ENCODE measurements at regions not wholly inside any gene's neighbourhood (a gene's known extent, or its start where the extent isn't known, plus 50 kb on each side); places are given as distances from the start of the nearest gene placed in this dataset.

- H3K36me3 Mint-ChIP-seq (ENCODE audit: insufficient read depth) = peaks cover 3% of the 10 kb centered on the region
- no peak overlapping the region for H3K4me3 Mint-ChIP-seq
- no peak overlapping the region for H3K27ac Mint-ChIP-seq
- no peak for ATAC-seq (replicated peaks)
- H3K9me3 Mint-ChIP-seq = no peaks in the 10 kb centered on the region
- H3K4me1 Mint-ChIP-seq (ENCODE audit: low read depth in 2 of 2) = no peaks in the 10 kb centered on the region
- no peak for DNase-seq
- H3K27me3 Mint-ChIP-seq = peaks cover 15 to 18% of the 10 kb centered on the region in 2 donors
Measured at GRCh38 chr2:67783026-67783425, 279.8 kb downstream of the C1D start.

DNA sequence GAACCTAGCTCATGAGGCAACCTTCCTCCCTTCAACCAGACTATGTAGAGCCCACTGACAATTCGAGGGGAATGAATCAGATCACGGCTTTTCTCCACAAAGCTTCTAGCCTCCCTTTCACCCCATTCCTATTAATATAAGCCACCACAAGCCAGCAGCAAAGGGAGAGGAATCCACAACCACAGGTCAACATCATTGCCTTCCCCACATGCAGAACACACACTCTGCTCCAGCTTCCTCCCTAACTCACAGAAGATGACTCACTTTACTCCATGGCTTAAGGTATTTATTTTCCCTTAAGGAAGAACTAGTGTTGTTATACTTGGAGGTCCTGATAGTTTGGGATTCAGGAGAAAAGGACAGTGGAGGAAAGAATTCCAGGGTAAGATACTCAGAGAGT lies 272.2 kb downstream of the C1D start:
- H3K4me3 Mint-ChIP-seq = no peak overlapping the region
- DNase-seq (no peak), ATAC-seq (replicated peaks) (no peak)
- H3K27ac Mint-ChIP-seq = no peak overlapping the region
- no peaks in the 10 kb centered on the region for H3K36me3 Mint-ChIP-seq (ENCODE audit: insufficient read depth)
- no peaks in the 10 kb centered on the region for H3K4me1 Mint-ChIP-seq (ENCODE audit: low read depth in 2 of 2)
- no peaks in the 10 kb centered on the region for H3K27me3 Mint-ChIP-seq
- H3K9me3 Mint-ChIP-seq = no peaks in the 10 kb centered on the region

- Mint-ChIP-seq H3K27me3 (peaks cover 0 to 2% of the 10 kb centered on the region in 2 donors), H3K9me3 (no peaks in the 10 kb centered on the region), H3K36me3 (ENCODE audit: insufficient read depth) (no peaks in the 10 kb centered on the region), H3K4me3 (no peak overlapping the region), H3K27ac (no peak overlapping the region), H3K4me1 (ENCODE audit: low read depth in 2 of 2) (no peaks in the 10 kb centered on the region)
- no peak for ATAC-seq (replicated peaks)
- no peak for DNase-seq
Measured at GRCh38 chr2:67792191-67792590, 270.6 kb downstream of the C1D start.

DNA sequence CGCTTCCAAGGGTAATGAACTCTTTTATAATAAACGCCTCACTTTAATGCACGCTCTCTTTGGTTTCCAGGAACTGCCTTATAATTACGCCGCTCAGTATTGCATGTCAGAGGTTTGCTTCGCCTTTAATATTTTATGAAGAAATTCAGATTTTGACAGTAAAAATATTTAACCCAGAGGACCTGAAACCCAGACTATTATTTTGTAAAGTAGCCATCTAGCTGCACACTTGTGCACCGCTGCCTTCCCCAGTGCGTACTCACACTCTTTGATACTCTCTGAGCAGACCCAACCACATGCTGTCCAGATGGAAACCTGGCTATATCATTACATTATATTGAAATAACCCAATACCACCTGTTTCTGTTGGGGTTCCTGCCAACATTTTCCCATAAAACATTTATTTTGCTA lies 270.1 kb downstream of the C1D start:
- no peaks in the 10 kb centered on the region for H3K9me3 Mint-ChIP-seq
- DNase-seq (no peak), ATAC-seq (replicated peaks) (no peak)
- peaks cover 0 to 6% of the 10 kb centered on the region in 2 donors for H3K27me3 Mint-ChIP-seq
- H3K4me1 Mint-ChIP-seq (ENCODE audit: low read depth in 2 of 2) = no peaks in the 10 kb centered on the region
- H3K4me3 Mint-ChIP-seq = no peak overlapping the region
- H3K27ac Mint-ChIP-seq = no peak overlapping the region
- H3K36me3 Mint-ChIP-seq (ENCODE audit: insufficient read depth) = no peaks in the 10 kb centered on the region

DNA sequence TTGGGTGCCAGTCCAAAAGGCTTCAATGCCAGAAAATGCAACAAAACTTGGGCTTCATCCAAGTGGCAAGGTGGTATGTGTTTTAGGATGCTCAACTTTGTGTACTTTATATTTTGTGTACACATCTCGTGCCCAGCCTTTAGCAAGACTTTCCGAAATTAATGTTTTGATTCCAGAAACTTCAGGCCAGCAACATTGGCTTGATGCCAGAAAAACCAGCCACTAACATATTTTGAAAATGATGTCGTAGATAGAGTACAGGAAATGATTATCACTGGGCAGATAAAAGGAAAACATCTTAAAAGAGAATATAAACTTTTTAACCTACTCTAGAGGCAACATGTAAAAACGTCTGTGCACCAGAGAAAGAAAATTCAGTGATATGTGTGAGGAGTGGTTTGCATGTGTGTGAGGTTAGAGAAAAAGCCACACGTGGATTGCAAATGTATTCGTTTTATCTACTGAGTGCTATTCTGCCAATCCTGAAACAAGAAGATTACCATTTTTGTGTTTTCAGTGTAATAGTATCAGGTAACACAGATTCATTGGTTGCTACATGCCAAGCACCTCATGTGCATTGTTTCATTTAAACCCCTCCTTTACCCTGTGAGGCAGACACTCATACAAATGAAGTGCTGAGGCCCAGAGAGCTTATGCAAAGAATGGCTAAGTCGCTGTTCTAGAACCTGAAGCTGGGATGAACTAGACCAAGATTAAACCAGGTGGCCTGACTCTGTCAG lies 264.8 kb downstream of the C1D start:
- Mint-ChIP-seq H3K9me3 (no peaks in the 10 kb centered on the region), H3K27me3 (peaks cover 6% of the 10 kb centered on the region in 2 donors), H3K4me1 (ENCODE audit: low read depth in 2 of 2) (no peaks in the 10 kb centered on the region), H3K4me3 (no peak overlapping the region), H3K36me3 (ENCODE audit: insufficient read depth) (no peaks in the 10 kb centered on the region), H3K27ac (no peak overlapping the region)
- DNase-seq (no peak), ATAC-seq (replicated peaks) (no peak)

GRCh38 chr2:67798541-67799160 lies 264.2 kb downstream of the C1D start:
- H3K4me3 Mint-ChIP-seq = no peak overlapping the region
- H3K27ac Mint-ChIP-seq = no peak overlapping the region
- H3K27me3 Mint-ChIP-seq = peaks cover 6% of the 10 kb centered on the region in 2 donors
- DNase-seq (no peak), ATAC-seq (replicated peaks) (no peak)
- H3K4me1 Mint-ChIP-seq (ENCODE audit: low read depth in 2 of 2) = no peaks in the 10 kb centered on the region
- no peaks in the 10 kb centered on the region for H3K9me3 Mint-ChIP-seq
- no peaks in the 10 kb centered on the region for H3K36me3 Mint-ChIP-seq (ENCODE audit: insufficient read depth)

- no peak for DNase-seq
- no peaks in the 10 kb centered on the region for H3K9me3 Mint-ChIP-seq
- H3K36me3 Mint-ChIP-seq (ENCODE audit: insufficient read depth) = no peaks in the 10 kb centered on the region
- H3K27me3 Mint-ChIP-seq = peaks cover 6% of the 10 kb centered on the region in 2 donors
- H3K27ac Mint-ChIP-seq = no peak overlapping the region
- H3K4me3 Mint-ChIP-seq = no peak overlapping the region
- no peaks in the 10 kb centered on the region for H3K4me1 Mint-ChIP-seq (ENCODE audit: low read depth in 2 of 2)
- ATAC-seq (replicated peaks) = no peak
Measured at GRCh38 chr2:67799886-67800285, 262.9 kb downstream of the C1D start.

- no peak overlapping the region for H3K4me3 Mint-ChIP-seq
- no peaks in the 10 kb centered on the region for H3K4me1 Mint-ChIP-seq (ENCODE audit: low read depth in 2 of 2)
- ATAC-seq (replicated peaks) (no peak), DNase-seq (no peak)
- peaks cover 4 to 6% of the 10 kb centered on the region in 2 donors for H3K27me3 Mint-ChIP-seq
- no peak overlapping the region for H3K27ac Mint-ChIP-seq
- H3K36me3 Mint-ChIP-seq (ENCODE audit: insufficient read depth) = no peaks in the 10 kb centered on the region
- peaks cover 0 to 2% of the 10 kb centered on the region in 2 donors for H3K9me3 Mint-ChIP-seq
Measured at GRCh38 chr2:67802291-67802690, 260.5 kb downstream of the C1D start.

GRCh38 chr2:67802824-67803223 lies 260.0 kb downstream of the C1D start:
- no peaks in the 10 kb centered on the region for H3K4me1 Mint-ChIP-seq (ENCODE audit: low read depth in 2 of 2)
- no peak overlapping the region for H3K27ac Mint-ChIP-seq
- H3K4me3 Mint-ChIP-seq = no peak overlapping the region
- H3K36me3 Mint-ChIP-seq (ENCODE audit: insufficient read depth) = no peaks in the 10 kb centered on the region
- peaks cover 2 to 3% of the 10 kb centered on the region in 2 donors for H3K9me3 Mint-ChIP-seq
- ATAC-seq (replicated peaks) (no peak), DNase-seq (no peak)
- H3K27me3 Mint-ChIP-seq = peaks cover 1 to 6% of the 10 kb centered on the region in 2 donors

- no peaks in the 10 kb centered on the region for H3K4me1 Mint-ChIP-seq (ENCODE audit: low read depth in 2 of 2)
- no peak overlapping the region for H3K4me3 Mint-ChIP-seq
- H3K27me3 Mint-ChIP-seq = peaks cover 23 to 26% of the 10 kb centered on the region in 2 donors
- no peak overlapping the region for H3K27ac Mint-ChIP-seq
- H3K36me3 Mint-ChIP-seq (ENCODE audit: insufficient read depth) = no peaks in the 10 kb centered on the region
- ATAC-seq (replicated peaks) = no peak
- peaks cover 9 to 22% of the 10 kb centered on the region in 2 donors for H3K9me3 Mint-ChIP-seq
- no peak for DNase-seq
Measured at GRCh38 chr2:67806816-67807215, 256.0 kb downstream of the C1D start.

DNA sequence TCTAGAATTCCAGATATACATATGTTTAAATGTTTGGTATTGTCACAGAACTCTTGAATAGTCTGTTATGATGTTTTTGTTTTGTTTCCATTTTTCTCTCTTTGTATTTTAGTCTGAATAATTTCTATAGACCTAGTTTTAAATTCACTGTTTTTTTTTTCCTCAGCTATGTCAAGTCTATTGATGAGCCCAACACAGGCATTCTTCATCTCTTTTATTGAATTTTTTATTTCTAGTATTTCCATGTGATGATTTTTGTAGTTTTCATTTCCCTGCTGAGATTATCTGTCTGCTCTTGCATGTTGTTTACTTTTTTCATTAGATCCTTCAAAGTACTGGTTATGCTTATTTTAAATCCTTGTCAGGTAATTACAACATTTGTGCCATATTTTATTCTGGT lies 254.7 kb downstream of the C1D start:
- H3K4me3 Mint-ChIP-seq = no peak overlapping the region
- H3K27me3 Mint-ChIP-seq = peaks cover 34 to 37% of the 10 kb centered on the region in 2 donors
- peaks cover 10 to 25% of the 10 kb centered on the region in 2 donors for H3K9me3 Mint-ChIP-seq
- ATAC-seq (replicated peaks) = no peak
- no peak for DNase-seq
- no peak overlapping the region for H3K27ac Mint-ChIP-seq
- no peaks in the 10 kb centered on the region for H3K4me1 Mint-ChIP-seq (ENCODE audit: low read depth in 2 of 2)
- no peaks in the 10 kb centered on the region for H3K36me3 Mint-ChIP-seq (ENCODE audit: insufficient read depth)

DNA sequence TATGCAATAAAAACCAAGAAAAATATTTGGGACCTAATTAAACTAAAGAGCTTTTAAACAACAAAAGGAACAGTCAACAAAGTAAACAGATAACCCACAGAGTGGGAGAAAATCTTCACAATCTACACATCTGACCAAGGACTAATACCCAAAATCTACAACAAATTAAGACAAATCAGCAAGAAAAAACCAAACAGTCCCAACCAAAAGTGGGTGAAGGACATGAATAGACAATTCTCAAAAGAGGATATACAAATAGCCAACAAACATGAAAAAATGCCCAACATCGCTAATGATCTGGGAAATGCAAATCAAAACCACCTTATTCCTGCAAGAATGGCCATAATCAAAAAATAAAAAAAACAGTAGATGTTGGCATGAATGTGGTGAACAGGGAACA lies 250.1 kb downstream of the C1D start:
- H3K36me3 Mint-ChIP-seq (ENCODE audit: insufficient read depth) = no peaks in the 10 kb centered on the region
- ATAC-seq (replicated peaks) (no peak), DNase-seq (no peak)
- H3K27me3 Mint-ChIP-seq = peaks cover 34 to 37% of the 10 kb centered on the region in 2 donors
- H3K27ac Mint-ChIP-seq = no peak overlapping the region
- H3K4me1 Mint-ChIP-seq (ENCODE audit: low read depth in 2 of 2) = no peaks in the 10 kb centered on the region
- peaks cover 9 to 24% of the 10 kb centered on the region in 2 donors for H3K9me3 Mint-ChIP-seq
- no peak overlapping the region for H3K4me3 Mint-ChIP-seq

DNA sequence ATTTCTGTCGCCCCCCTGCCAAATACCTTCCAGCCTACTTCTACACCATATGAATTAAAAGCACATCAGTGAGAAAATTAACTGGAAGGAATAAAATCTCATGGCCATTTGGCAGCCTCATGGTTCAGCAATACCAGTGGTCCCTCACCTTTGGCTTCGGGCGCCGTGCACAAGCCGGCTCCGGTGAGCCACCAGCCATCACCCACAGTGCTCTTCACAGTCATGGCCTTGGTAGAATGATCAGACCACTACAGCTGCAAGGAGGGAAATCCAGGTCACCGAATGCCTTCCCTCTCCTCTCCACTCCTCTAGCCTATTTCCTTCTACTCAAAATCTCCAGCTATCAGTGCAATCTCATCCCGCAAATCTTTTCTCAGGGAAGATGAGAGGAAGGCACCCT lies 239.1 kb downstream of the C1D start:
- Mint-ChIP-seq H3K27ac (no peak overlapping the region), H3K9me3 (no peaks in the 10 kb centered on the region), H3K4me3 (no peak overlapping the region), H3K36me3 (ENCODE audit: insufficient read depth) (no peaks in the 10 kb centered on the region), H3K4me1 (ENCODE audit: low read depth in 2 of 2) (peaks cover 0 to 3% of the 10 kb centered on the region in 2 donors), H3K27me3 (peaks cover 0 to 12% of the 10 kb centered on the region in 2 donors)
- ATAC-seq (replicated peaks) (no peak), DNase-seq (no peak)

DNA sequence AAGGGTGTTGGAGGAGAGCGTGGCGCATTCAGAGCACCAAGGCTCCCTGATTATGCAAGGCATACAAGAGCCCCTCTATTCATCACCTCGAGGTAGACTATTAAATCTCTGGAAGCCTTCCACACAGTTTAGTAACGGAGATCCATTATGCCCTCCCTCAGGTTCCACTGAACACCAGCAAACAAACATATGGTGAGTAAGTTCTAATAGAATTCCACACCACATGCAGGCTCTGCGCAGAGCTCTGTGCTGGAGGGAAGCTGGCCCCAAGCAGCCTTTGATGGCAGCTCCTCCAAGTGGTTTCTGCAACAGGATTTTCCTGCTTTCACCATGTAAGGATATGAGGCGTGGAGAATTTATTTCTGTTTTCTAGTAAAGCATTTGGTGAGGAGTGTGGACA lies 238.6 kb downstream of the C1D start:
- H3K27ac Mint-ChIP-seq = no peak overlapping the region
- no peaks in the 10 kb centered on the region for H3K36me3 Mint-ChIP-seq (ENCODE audit: insufficient read depth)
- DNase-seq (no peak), ATAC-seq (replicated peaks) (no peak)
- H3K4me3 Mint-ChIP-seq = no peak overlapping the region
- H3K27me3 Mint-ChIP-seq = peaks cover 0 to 12% of the 10 kb centered on the region in 2 donors
- H3K4me1 Mint-ChIP-seq (ENCODE audit: low read depth in 2 of 2) = peaks cover 0 to 3% of the 10 kb centered on the region in 2 donors
- H3K9me3 Mint-ChIP-seq = no peaks in the 10 kb centered on the region
